HepG2 (cell line): ENCODE measurements at regions not wholly inside any gene's neighbourhood (a gene's known extent, or its start where the extent isn't known, plus 50 kb on each side); places are given as distances from the start of the nearest gene placed in this dataset.

Experiments used
- ATAC-seq: fragments of 200-7000 bp; cut with Tn5 transposase; 3 replicates; pipeline ENCODE4 v1.9.1; 2020; ENCODE audit warnings: mild to moderate bottlenecking, moderate library complexity
- BruUV-seq: library from RNA; stranded (reverse); fragments of 400-500 nt; replicated peaks from 2 replicates; lab custom pipeline; 2021; lab: Mats Ljungman, UMichigan
- CTCF ChIA-PET: fragments of 300-600 bp; formaldehyde crosslinking; extraction: SDS; loops from one replicate; lab custom pipeline; 2021; ENCODE audit warnings: low total read pairs, inconsistent platforms, low intra/inter-chr PET ratio; lab: Yijun Ruan, JAX
- POLR2A ChIA-PET: fragments of 350-600 bp; sonication (Branson Sonifier 250); formaldehyde crosslinking; loops from one replicate; lab custom pipeline; 2020; ENCODE audit warnings: antibody characterized with exemption, inconsistent platforms; lab: Yijun Ruan, JAX
- DNase-seq: peaks from one replicate; pipeline ENCODE4 v3.0.0-alpha.2; 2015; ENCODE audit warnings: low spot score
- FAIRE-seq: peaks from 3 replicates; lab custom pipeline; 2011; peaks lifted over from hg19 to GRCh38; lab: Jason Lieb, UNC
- H2AFZ ChIP-seq: one replicate; pipeline ENCODE4 v1.6.1; 2011; ENCODE audit warnings: low read length, inconsistent platforms
- H3K27ac ChIP-seq: fragments of 300-600 bp; 3 replicates; pipeline ENCODE4 v1.8.0; 2011; ENCODE audit warnings: mixed run types, mild to moderate bottlenecking, mixed read lengths, low read length, inconsistent platforms; ENCODE audit not compliant: insufficient read depth; ENCODE audit errors: extremely low read length
- H3K27me3 ChIP-seq, 2 experiments: fragments of 200-600 bp in 1 of 2; 2 replicates in 1 of 2; 3 replicates in 1 of 2; pipeline versions ENCODE4 v1.6.0 to v1.8.0; 2011; ENCODE audit warnings: low read length in 2 of 2, mild to moderate bottlenecking in 2 of 2, moderate library complexity in 2 of 2, inconsistent platforms in 1 of 2; ENCODE audit not compliant: insufficient read depth in 2 of 2, control insufficient read depth in 1 of 2
- H3K36me3 ChIP-seq, 2 experiments: fragments of 200-600 bp in 1 of 2; replicated peaks in 1 of 2; 2 replicates in 1 of 2; 3 replicates in 1 of 2; pipeline versions ENCODE4 v1.5.1 to v1.8.0; 2011; ENCODE audit warnings: low read length in 2 of 2, inconsistent platforms in 1 of 2; ENCODE audit not compliant: insufficient read depth in 2 of 2, control insufficient read depth in 1 of 2
- H3K4me1 ChIP-seq: 2 replicates; pipeline ENCODE4 v1.5.1; 2012; ENCODE audit warnings: low read length, inconsistent platforms; ENCODE audit not compliant: insufficient read depth
- H3K4me2 ChIP-seq: 2 replicates; pipeline ENCODE4 v1.6.0; 2011; ENCODE audit warnings: low read depth, low read length, inconsistent platforms
- H3K4me3 ChIP-seq, 3 experiments: fragments of 200-600 bp in 1 of 3; sonication (generic), shearing (Covaris generic) in 1 of 3; replicated peaks in 1 of 3; 2 replicates each; pipeline ENCODE4 v1.5.1; 2011 to 2016; ENCODE audit warnings: low read length in 3 of 3, inconsistent platforms in 2 of 3, low read depth in 2 of 3, mild to moderate bottlenecking in 2 of 3, control low read depth in 1 of 3, mixed read lengths in 1 of 3; ENCODE audit not compliant: insufficient read depth in 1 of 3
- H3K79me2 ChIP-seq: one replicate; pipeline ENCODE4 v1.6.1; 2011; ENCODE audit warnings: low read length, inconsistent platforms; ENCODE audit not compliant: insufficient read depth
- H3K9ac ChIP-seq: 2 replicates; pipeline ENCODE4 v1.6.0; 2011; ENCODE audit warnings: mild to moderate bottlenecking, low read depth, low read length, inconsistent platforms; ENCODE audit not compliant: insufficient read depth
- H3K9me3 ChIP-seq: 2 replicates; pipeline ENCODE4 v1.5.1; 2012; ENCODE audit warnings: mild to moderate bottlenecking, low read length
- H4K20me1 ChIP-seq: 2 replicates; pipeline ENCODE4 v1.6.0; 2011; ENCODE audit warnings: inconsistent platforms, mild to moderate bottlenecking, low read length, moderate library complexity; ENCODE audit not compliant: insufficient read depth
- ARNT2 ChIP-seq: sonication (generic); formaldehyde crosslinking; IDR thresholded peaks from 2 replicates; pipeline ENCODE4 v1.8.0; 2022; ENCODE audit warnings: mild to moderate bottlenecking, low read depth, missing genetic modification reagents, moderate library complexity
- ELF1 ChIP-seq: sonication (generic); formaldehyde crosslinking; IDR thresholded peaks from 2 replicates; pipeline ENCODE4 v1.4.0; 2020; ENCODE audit warnings: missing genetic modification reagents
- HMG20A ChIP-seq: IDR thresholded peaks from 2 replicates; pipeline ENCODE4 v1.6.1; 2016; ENCODE audit warnings: borderline replicate concordance
- MATR3 ChIP-seq: sonication (generic); formaldehyde crosslinking; IDR thresholded peaks from 2 replicates; pipeline ENCODE4 v1.4.0; 2020; ENCODE audit warnings: missing genetic modification reagents
- MLLT10 ChIP-seq: sonication (generic); formaldehyde crosslinking; IDR thresholded peaks from 2 replicates; pipeline ENCODE4 v1.4.0; 2020; ENCODE audit warnings: missing genetic modification reagents
- RBAK ChIP-seq: sonication (generic); formaldehyde crosslinking; IDR thresholded peaks from 2 replicates; pipeline ENCODE4 v1.5.1; 2020; ENCODE audit warnings: mild to moderate bottlenecking, missing genetic modification reagents
- RELA ChIP-seq: sonication (generic); formaldehyde crosslinking; IDR thresholded peaks from 2 replicates; pipeline ENCODE4 v1.4.0; 2020; ENCODE audit warnings: missing genetic modification reagents
- SRSF1 ChIP-seq: fragments of 200-400 bp; formaldehyde crosslinking; optimal IDR thresholded peaks from 2 replicates; pipeline ENCODE3; 2017; ENCODE audit warnings: mild to moderate bottlenecking, low read depth, low read length, moderate library complexity
- TRIM24 ChIP-seq: sonication (generic); formaldehyde crosslinking; IDR thresholded peaks from 2 replicates; pipeline ENCODE4 v1.8.0; 2022; ENCODE audit warnings: mild to moderate bottlenecking, missing genetic modification reagents
- ZNF180 ChIP-seq: sonication (generic); formaldehyde crosslinking; IDR thresholded peaks from 2 replicates; pipeline ENCODE4 v1.4.0; 2020; ENCODE audit warnings: low read depth, missing genetic modification reagents, borderline replicate concordance
- ZNF232 ChIP-seq: sonication (generic); formaldehyde crosslinking; IDR thresholded peaks from 2 replicates; pipeline ENCODE4 v1.4.0; 2020; ENCODE audit warnings: missing genetic modification reagents, borderline replicate concordance
- ZNF317 ChIP-seq: sonication (generic); formaldehyde crosslinking; IDR thresholded peaks from 2 replicates; pipeline ENCODE4 v1.5.0; 2020; ENCODE audit warnings: mild to moderate bottlenecking, missing genetic modification reagents
- ZNF614 ChIP-seq: IDR thresholded peaks from 2 replicates; pipeline ENCODE4 v1.6.1; 2018; ENCODE audit warnings: missing biosample characterization, missing genetic modification reagents, inconsistent platforms, borderline replicate concordance
- ZNF773 ChIP-seq: sonication (generic); formaldehyde crosslinking; IDR thresholded peaks from 2 replicates; pipeline ENCODE4 v1.4.0; 2020; ENCODE audit warnings: missing genetic modification reagents, borderline replicate concordance
- WGBS: methylation state at CpG from one replicate; pipeline ENCODE4 v1.1.6; 2017; ENCODE audit warnings: low lambda C conversion rate; 5-methylcytosine and 5-hydroxymethylcytosine counted together
- in situ Hi-C: cut with HindIII; loops from 2 replicates; pipeline ENCODE4 v1.10.0; 2017; ENCODE audit warnings: low pct_unique_long_range_greater_than_20kb; ENCODE audit not compliant: extremely low pct_ligation_motif_present
- intact Hi-C: fragments of 100-400 bp; cut with micrococcal nuclease; formaldehyde crosslinking; loops from one replicate; pipeline ENCODE4 v1.10.0; 2022; ENCODE audit not compliant: unreplicated experiment
- TF ChIP-seq, protein P1 (sequence below): sonication (generic); formaldehyde crosslinking; IDR thresholded peaks from 2 replicates; pipeline ENCODE4 v1.9.0; 2022; ENCODE audit warnings: missing genetic modification reagents, mild to moderate bottlenecking, borderline replicate concordance
- TF ChIP-seq, protein P2 (sequence below): sonication (generic); formaldehyde crosslinking; conservative IDR thresholded peaks from 2 replicates; pipeline ENCODE4 v1.5.0; 2020; ENCODE audit warnings: missing genetic modification reagents

GRCh38 chr2:191746346-191747169 lies 68.6 kb downstream of the NABP1 start:
- no peak overlapping the region for H3K27ac ChIP-seq
- ChIA-PET POLR2A (no interaction called here), CTCF (no interaction called here)
- no peak overlapping the region for H2AFZ ChIP-seq
- DNase-seq (no peak), ATAC-seq (no peak), FAIRE-seq (no peak)
- no peak for TF ChIP-seq ARNT2
- TF ChIP-seq ZNF232 (CRISPR knock-in tag): no peak
- no peak for TF ChIP-seq MATR3
- no peak for TF ChIP-seq ZNF614
- TF ChIP-seq TRIM24 (CRISPR knock-in tag): no peak
- no peak for TF ChIP-seq MLLT10 (CRISPR knock-in tag)
- H3K27me3 ChIP-seq: no peaks in the 10 kb centered on the region
- no peak overlapping the region for H3K9ac ChIP-seq
- intact Hi-C loops: no loop called here
- no peaks in the 10 kb centered on the region for H3K4me1 ChIP-seq
- H3K4me2 ChIP-seq: no peak overlapping the region
- no peaks in the 10 kb centered on the region for H3K79me2 ChIP-seq
- H4K20me1 ChIP-seq: no peaks in the 10 kb centered on the region
- H3K4me3 ChIP-seq: no peak overlapping the region
- 17% methylated on average over 7 of the region's 7 CpGs for WGBS
- in situ Hi-C loops: no loop called here
- BruUV-seq: no TSS peak
- H3K36me3 ChIP-seq: no peaks in the 10 kb centered on the region
- no peaks in the 10 kb centered on the region for H3K9me3 ChIP-seq

DNA sequence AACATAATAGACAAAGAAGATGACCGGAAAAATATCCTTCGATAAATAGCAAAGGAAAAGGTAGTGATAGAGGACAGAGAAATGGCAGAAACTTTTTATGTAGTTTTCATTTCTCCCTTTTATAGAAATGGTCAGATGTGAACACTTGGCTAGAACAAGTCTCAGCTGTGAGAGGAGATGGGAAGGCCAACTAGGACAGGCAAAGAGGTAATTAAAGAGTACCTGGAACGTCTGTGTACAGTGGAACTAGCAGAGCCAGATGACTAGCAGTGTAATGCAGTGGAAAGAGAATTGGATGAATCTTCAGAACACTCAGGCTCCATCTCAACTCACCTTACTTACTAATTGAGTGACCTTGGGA lies 69.2 kb downstream of the NABP1 start:
- BruUV-seq: no TSS peak
- Histone ChIP-seq H3K27ac (no peak overlapping the region), H3K36me3 (no peaks in the 10 kb centered on the region), H3K9me3 (no peaks in the 10 kb centered on the region), H4K20me1 (no peaks in the 10 kb centered on the region), H3K4me2 (no peak overlapping the region), H2AFZ (no peak overlapping the region), H3K9ac (no peak overlapping the region), H3K27me3 (no peaks in the 10 kb centered on the region), H3K4me3 (no peak overlapping the region), H3K4me1 (no peaks in the 10 kb centered on the region), H3K79me2 (no peaks in the 10 kb centered on the region)
- 64% methylated on average over 3 of the region's 3 CpGs for WGBS
- intact Hi-C loops: no loop called here
- ATAC-seq (no peak), FAIRE-seq (no peak), DNase-seq (no peak)
- CTCF ChIA-PET: no interaction called here
- in situ Hi-C loops: no loop called here
- POLR2A ChIA-PET: no interaction called here
- TF ChIP-seq SRSF1 (no peak), ZNF232 (CRISPR knock-in tag) (no peak), ZNF317 (CRISPR knock-in tag) (no peak), ZNF773 (CRISPR knock-in tag) (no peak), ZNF180 (CRISPR knock-in tag) (no peak), RBAK (CRISPR knock-in tag) (no peak), HMG20A (no peak), ELF1 (no peak), RELA (CRISPR knock-in tag) (no peak)
- TF ChIP-seq, protein P1, sequence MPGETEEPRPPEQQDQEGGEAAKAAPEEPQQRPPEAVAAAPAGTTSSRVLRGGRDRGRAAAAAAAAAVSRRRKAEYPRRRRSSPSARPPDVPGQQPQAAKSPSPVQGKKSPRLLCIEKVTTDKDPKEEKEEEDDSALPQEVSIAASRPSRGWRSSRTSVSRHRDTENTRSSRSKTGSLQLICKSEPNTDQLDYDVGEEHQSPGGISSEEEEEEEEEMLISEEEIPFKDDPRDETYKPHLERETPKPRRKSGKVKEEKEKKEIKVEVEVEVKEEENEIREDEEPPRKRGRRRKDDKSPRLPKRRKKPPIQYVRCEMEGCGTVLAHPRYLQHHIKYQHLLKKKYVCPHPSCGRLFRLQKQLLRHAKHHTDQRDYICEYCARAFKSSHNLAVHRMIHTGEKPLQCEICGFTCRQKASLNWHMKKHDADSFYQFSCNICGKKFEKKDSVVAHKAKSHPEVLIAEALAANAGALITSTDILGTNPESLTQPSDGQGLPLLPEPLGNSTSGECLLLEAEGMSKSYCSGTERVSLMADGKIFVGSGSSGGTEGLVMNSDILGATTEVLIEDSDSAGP (CRISPR knock-in tag): no peak
- TF ChIP-seq, protein P2, sequence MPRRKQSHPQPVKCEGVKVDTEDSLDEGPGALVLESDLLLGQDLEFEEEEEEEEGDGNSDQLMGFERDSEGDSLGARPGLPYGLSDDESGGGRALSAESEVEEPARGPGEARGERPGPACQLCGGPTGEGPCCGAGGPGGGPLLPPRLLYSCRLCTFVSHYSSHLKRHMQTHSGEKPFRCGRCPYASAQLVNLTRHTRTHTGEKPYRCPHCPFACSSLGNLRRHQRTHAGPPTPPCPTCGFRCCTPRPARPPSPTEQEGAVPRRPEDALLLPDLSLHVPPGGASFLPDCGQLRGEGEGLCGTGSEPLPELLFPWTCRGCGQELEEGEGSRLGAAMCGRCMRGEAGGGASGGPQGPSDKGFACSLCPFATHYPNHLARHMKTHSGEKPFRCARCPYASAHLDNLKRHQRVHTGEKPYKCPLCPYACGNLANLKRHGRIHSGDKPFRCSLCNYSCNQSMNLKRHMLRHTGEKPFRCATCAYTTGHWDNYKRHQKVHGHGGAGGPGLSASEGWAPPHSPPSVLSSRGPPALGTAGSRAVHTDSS: no peak
